GM21423 (cell line): ENCODE measurements at regions not wholly inside any gene's neighbourhood (a gene's known extent, or its start where the extent isn't known, plus 50 kb on each side); places are given as distances from the start of the nearest gene placed in this dataset.
A peak's percentile ranks its signal among the peaks of the same experiment; 100 is the strongest.

Experiments used
- ATAC-seq: cut with Tn5 transposase; IDR thresholded peaks from one replicate; pipeline ENCODE4 v1.9.1; 2021; ENCODE audit warnings: mild to moderate bottlenecking, moderate library complexity; ENCODE audit not compliant: unreplicated experiment

GRCh38 chr5:77948476-77948875 lies 172.3 kb upstream of the TBCA start:
- no peak for ATAC-seq

- ATAC-seq, result no peak
These were observed 170.9 kb upstream of the TBCA start for GRCh38 chr5:77947041-77947428.

DNA sequence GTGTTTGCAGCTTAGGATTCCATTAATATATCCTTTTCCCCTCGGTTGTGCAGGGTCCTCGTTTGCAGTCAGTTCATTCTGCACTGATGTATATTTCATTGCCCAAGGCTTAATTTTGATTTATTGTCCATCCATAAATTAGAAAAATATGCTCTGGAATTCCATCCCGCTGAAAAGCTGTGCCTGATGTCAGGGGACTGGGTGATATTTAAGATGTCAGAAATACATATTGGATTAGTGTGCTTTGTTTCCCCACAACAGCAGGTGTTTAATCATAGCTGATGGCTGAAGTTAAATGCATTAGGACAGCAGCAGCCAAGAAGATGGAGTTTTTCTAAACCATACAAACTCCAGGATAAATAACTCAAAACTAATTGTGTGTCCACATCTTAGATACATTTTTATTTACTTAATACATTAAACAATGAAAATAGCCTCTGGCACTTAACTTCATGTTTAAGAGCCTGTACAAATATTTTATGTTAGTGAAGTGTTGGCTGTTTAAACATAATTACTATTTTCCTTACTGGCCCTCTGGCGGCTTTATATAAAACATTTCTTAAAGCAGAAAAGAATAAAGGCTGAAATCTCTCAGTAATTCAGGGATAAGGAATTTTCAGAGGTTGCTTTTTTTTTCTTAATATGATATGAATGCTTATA lies 170.4 kb upstream of the TBCA start:
- no peak for ATAC-seq

- ATAC-seq, result no peak
These were observed 169.7 kb upstream of the TBCA start for GRCh38 chr5:77945874-77946273.

GRCh38 chr5:77944757-77945340 lies 168.7 kb upstream of the TBCA start:
- no peak for ATAC-seq

DNA sequence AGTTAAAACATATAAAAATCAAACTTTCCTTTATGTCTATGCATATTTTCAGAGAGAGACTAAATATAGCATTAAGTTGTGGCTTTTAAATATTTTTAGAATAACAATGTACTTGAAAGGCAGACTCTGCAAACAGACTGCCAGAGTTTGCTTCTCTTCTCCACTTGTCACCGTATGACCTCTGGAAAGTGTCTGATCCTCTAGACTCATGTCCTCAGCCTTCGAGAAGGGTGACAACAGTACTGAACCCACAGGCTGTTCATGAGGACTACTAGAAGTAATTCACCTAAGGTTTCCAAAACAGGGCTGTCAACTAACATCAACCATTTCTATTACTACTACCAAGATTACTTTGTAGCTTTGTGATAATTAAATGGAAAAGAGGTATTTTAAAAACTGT lies 167.7 kb upstream of the TBCA start:
- ATAC-seq, result no peak

- ATAC-seq, result no peak
These were observed 166.6 kb upstream of the TBCA start for GRCh38 chr5:77942578-77943239.

DNA sequence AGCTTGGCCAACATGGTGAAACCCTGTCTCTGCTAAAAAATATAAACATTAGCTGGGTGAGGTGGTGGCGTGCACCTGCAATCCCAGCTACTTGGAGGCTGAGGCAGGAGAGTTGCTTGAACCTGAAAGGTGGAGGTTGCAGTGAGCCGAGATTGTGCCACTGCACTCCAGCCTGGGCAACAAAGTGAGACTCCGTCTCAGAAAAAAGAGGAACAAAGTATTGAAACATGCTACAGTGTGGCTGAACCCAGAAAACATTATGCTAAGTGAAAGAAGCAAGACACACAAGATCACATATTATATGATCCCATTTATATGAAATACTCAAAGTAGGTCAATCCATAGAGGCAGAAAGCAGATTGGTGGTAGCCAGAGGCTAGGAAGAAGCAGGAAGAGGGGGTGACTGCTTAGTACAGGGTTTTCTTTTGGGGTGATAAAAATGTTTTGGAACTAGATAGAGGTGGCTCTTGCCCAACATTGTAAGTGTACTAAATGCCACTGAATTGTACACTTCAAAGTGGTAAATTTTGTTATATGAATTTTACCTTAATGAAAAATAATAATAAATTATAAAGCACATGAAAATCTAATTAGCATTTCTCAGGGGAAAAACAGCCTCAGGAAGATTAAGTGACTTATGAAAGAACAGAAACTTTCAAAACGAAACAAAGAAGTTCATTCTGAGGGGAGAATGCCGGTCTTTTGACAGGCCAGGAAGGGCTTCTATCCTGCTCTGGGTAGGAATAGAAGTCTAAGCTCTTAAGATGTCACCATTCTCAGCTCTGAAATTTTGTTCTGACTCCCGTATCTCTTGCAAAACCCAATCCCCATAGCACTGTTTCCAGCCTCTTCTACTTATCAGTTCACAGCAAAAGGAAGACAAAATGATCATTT lies 161.1 kb upstream of the TBCA start:
- ATAC-seq, result peak; percentile 77

DNA sequence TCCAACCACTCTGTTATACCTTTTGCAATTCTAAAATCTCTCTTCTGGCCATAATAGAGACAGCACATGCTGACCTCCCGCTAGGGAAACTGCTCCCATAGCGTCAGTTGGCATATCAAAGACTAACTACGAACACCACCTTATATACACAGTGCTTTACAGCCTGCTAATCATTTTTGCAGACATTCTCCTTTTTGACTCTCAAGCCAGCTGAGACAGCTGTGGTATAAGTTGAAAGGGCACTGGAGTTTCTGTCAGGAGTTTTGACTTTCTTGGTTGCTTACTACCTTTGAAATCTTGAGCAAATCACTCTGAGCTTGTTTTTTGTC lies 160.2 kb upstream of the TBCA start:
- peak; percentile 16 for ATAC-seq

DNA sequence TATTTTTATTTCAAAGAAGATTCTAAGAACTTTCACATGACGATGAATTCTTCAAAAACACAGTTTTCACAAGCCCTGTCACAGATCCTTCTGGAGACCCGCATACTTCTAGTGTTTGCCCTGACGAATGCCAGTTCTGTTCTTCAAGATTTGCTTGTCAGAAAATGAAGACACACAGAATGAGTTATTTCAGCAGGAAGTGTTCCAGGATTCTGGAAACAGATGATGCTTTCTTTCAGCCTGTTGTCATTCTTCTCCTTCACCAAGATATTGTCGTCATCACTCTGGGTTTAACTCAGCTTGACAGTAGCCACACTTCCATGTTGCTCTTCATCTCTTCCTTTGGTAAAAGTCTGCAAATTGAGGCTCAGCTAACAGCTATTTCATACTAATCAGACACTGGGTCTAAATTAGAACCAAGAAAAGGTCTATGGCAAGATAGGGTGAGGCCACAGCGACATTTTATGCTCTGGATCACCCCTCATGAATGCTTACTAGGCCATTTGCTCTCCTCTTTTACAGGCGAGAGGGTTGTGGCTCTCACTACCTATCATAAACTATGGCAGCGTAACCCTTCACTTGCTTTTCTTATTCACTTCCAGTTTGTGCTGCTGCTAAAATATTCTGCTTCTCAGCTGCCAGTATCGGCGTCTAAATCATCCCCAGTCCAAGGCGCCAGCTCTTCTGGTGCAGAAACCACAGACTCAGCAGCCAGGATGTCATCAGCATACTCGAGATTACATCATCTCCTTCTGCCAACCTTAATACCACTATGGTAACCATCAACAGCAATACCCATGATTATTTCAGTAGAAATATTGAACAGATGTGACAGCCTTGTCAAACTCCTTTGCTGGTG lies 159.6 kb upstream of the TBCA start:
- ATAC-seq, result peak; percentile 64

- ATAC-seq, result no peak
These were observed 152.7 kb upstream of the TBCA start for GRCh38 chr5:77928776-77929300.

- ATAC-seq, result no peak
These were observed 150.2 kb upstream of the TBCA start for GRCh38 chr5:77926337-77926736.

DNA sequence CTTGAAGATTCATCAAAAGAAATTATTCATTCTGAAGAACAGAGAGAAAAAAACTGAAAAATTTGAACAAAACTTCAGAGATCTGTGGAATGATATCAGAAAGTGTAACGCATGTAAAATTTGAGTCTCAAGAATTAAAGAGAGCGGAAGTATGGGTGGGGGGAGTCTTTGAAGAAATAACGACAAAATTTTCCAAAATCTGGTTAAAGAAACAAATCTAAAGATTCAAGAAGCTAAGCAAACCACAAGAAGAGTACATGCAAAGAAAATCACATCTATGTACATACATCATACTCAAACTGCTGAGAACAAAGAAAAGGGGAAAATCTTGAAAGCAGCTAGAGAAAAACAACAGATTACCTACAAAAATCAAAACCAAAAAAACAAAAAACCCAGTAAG lies 149.4 kb upstream of the TBCA start:
- no peak for ATAC-seq

- ATAC-seq, result no peak
These were observed 147.9 kb upstream of the TBCA start for GRCh38 chr5:77924081-77924480.

DNA sequence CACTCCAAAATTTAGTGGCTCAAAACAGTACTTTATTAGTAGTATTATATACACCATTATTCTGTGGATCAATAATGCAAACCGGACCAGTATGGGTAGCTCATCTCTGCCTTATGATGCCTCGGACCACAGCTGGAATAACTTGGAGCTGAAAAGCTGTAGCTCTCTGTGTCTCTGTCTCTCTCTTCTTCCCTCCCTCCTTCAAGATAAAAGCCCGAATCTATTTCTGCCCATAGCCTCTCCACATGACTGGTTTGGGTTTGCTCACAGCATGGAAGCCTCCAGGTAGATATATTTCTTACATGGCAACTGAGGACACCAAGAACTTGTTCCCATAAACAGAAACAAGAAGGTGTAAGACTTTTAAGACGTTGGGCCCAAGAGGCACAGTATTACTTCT lies 147.5 kb upstream of the TBCA start:
- no peak for ATAC-seq

GRCh38 chr5:77921094-77921768 lies 145.1 kb upstream of the TBCA start:
- no peak for ATAC-seq

DNA sequence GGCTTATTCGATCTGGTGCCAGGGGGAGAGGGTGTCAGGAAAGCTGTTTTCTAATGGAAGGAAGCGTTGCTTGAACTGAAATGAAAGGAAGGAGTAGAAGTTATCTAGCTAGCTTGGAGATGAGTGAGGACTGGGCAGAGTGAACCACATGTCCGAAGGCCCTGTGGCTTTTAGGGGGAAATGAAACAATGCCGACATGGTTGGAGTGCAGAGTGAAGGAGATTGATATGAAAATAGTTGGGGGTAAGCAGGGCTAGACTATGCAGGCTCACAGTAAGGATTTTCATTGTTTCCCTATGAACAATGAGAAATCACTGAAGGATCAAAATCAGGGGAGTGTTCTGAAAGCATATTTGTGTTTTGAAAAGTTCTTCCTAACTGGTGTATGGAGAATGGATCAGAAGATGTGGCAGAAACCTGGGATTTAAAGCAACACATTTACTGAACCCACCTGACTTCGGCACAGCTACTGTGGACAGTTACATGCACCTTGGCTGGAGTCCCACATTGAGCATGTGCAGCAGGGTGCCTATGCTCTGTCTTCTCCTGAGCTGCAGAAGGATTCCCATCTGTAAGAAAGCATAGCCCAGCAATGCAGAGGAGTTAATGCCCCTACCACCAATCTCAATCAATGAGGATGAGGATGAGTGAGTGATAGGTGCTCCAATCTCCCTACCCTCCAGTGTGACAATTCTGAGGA lies 144.4 kb upstream of the TBCA start:
- no peak for ATAC-seq

- no peak for ATAC-seq
These were observed 139.2 kb upstream of the TBCA start for GRCh38 chr5:77915346-77915745.

DNA sequence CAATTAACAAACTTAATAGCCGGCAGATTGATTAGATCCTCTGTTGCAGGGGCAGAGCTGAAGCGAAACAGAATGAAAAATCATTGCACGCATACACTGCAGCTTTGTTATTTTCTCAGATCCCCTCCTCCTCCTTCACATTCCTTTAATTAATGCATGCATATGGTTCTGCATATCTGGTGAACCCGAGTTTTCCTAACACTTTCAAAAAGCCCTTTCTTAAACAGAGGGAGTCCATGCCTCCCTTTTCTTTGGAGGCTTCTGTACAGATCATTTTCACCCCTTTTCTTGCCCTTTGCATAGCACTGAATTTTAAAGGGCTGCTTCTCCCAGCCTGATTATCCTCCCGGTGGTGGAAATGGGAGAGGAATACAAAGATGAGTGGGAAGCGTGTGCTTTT lies 136.6 kb upstream of the TBCA start:
- no peak for ATAC-seq
